Stimulated activated naive B cell treated with anti-CD40 and anti-IgM and Interleukin-4, amounts not matched to agents 10 μg/mL and 1 μg/mL and 100 μg/mL, for 72 hours (primary cell): ENCODE measurements at regions not wholly inside any gene's neighbourhood (a gene's known extent, or its start where the extent isn't known, plus 50 kb on each side); places are given as distances from the start of the nearest gene placed in this dataset.

Experiments
- ATAC-seq, 2 donors: fragments of 150-1000 bp; cut with Tn5 transposase; replicated peaks; 2 replicates each; pipeline ENCODE4 v1.10.0; 2021; ENCODE audit warnings: moderate library complexity in 1 of 2
- DNase-seq: peaks from one replicate; pipeline ENCODE4 v3.0.0; 2021
- H3K27ac Mint-ChIP-seq: one replicate; pipeline ENCODE4 v1.8.0; 2022; ENCODE audit warnings: mild to moderate bottlenecking, mixed read lengths
- H3K27me3 Mint-ChIP-seq, 2 donors: one replicate each; pipeline ENCODE4 v1.8.0; 2022; ENCODE audit warnings: mixed read lengths in 2 of 2
- H3K36me3 Mint-ChIP-seq, 2 donors: one replicate each; pipeline ENCODE4 v1.8.0; 2022; ENCODE audit warnings: mixed read lengths in 2 of 2, mild to moderate bottlenecking in 1 of 2
- H3K4me1 Mint-ChIP-seq, 2 donors: one replicate each; pipeline ENCODE4 v1.8.0; 2022; ENCODE audit warnings: mixed read lengths in 2 of 2, mild to moderate bottlenecking in 1 of 2
- H3K4me3 Mint-ChIP-seq, 2 donors: one replicate each; pipeline ENCODE4 v1.8.0; 2022; ENCODE audit warnings: mild to moderate bottlenecking in 2 of 2, mixed read lengths in 2 of 2, moderate library complexity in 1 of 2
- H3K9me3 Mint-ChIP-seq, 2 donors: one replicate each; pipeline ENCODE4 v1.8.0; 2022; ENCODE audit warnings: mixed read lengths in 2 of 2, mild to moderate bottlenecking in 1 of 2

DNA sequence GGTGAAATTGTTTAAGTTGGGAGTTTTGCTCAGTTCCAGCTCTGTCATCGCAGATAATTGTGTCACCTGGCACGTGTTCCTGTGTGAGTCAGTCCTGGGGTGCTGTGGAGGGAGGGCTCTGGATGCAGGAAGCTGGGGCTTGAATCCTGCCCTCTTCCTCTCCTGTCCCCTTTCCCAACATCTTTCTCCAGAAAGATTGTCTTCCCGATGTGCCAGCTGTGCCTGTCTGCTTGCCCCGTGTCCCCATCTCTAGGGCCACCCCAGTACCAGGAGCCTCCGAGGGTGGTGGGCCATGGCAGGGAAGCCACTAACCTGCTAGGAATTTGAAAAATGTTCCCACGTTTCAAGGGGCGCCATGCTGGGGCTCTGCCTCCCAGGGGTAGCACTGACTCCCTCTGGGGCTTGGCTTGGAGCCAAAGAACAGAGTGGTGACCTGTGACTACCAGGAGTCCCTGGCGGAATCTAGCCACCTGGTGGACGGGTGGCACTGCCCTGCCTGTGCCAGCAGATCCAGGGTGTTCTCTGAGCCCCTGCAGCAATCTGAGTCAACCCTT lies 198.1 kb downstream of the ENGASE start:
- Mint-ChIP-seq H3K4me1 (peaks cover 0 to 7% of the 10 kb centered on the region in 2 donors), H3K27ac (no peak overlapping the region), H3K36me3 (no peaks in the 10 kb centered on the region), H3K4me3 (no peak overlapping the region), H3K9me3 (no peaks in the 10 kb centered on the region), H3K27me3 (peaks cover 50 to 51% of the 10 kb centered on the region in 2 donors)
- DNase-seq, result no peak
- ATAC-seq, result no peak

DNA sequence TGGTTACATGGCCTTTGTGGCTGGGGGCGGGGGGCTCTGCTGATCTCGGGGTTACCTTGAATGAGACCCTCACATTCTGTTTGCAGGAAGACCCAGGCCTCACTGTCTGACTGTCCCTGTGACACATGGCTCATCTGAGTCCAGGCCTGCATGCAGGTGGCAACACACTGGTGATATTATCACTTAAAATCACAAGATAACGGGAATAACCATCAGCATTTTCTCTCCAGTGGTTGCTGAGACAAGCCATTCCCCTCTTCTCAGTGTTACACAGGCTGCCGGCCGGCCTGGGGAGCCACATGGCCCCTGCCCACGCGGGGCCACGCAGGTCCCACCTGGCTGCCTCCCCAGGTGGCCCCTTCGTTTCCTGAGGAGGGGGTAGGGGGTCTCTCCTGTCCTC lies 197.6 kb downstream of the ENGASE start:
- H3K4me3 Mint-ChIP-seq, result no peak overlapping the region
- H3K27ac Mint-ChIP-seq, result no peak overlapping the region
- ATAC-seq (no peak), DNase-seq (no peak)
- no peaks in the 10 kb centered on the region for H3K9me3 Mint-ChIP-seq
- H3K36me3 Mint-ChIP-seq, result no peaks in the 10 kb centered on the region
- peaks cover 0 to 7% of the 10 kb centered on the region in 2 donors for H3K4me1 Mint-ChIP-seq
- peaks cover 51 to 55% of the 10 kb centered on the region in 2 donors for H3K27me3 Mint-ChIP-seq

DNA sequence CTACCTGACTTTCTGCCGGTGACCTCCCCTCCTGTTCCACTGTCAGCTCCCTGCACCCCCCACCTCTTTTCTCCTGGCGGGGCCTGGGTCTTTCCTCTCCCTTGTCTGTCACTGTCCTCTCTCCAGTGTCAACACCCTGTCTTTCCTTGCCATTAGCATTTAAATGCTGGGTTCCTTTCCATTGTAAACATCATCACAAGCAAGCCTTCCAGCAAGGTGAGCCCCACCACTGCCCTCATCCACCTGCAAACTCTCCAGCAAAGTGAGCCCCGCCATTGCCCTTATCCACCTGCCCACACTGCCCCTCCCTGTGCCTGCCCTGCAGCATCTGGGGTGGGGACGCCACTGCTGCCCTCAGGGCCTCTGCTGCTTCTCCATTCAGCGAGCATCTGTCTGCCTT lies 195.0 kb downstream of the ENGASE start:
- peaks cover 0 to 3% of the 10 kb centered on the region in 2 donors for H3K4me1 Mint-ChIP-seq
- DNase-seq (no peak), ATAC-seq (no peak)
- no peaks in the 10 kb centered on the region for H3K36me3 Mint-ChIP-seq
- H3K27ac Mint-ChIP-seq, result peak overlapping the region; percentile 44
- H3K9me3 Mint-ChIP-seq, result no peaks in the 10 kb centered on the region
- peaks cover 45 to 52% of the 10 kb centered on the region in 2 donors for H3K27me3 Mint-ChIP-seq
- H3K4me3 Mint-ChIP-seq, result no peak overlapping the region

DNA sequence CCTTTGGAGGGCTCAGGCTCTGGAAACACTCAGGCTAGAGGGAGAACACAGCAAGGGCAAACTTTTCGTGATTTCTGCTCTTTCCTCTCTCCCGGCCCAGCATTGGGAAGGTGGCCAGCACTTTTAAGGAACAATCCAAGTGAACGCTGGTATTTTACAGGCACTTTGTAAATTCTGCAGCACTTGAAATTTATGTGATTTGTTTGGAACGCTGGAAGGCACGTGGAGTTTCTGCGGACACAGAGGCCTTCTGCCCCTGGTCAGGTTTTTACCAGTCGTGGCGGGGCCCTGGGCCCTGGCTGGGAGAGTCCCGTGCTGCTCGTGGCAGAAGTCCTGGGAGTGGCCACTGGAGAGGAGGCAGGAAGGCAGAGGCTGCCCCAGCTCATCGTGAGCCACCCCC lies 188.6 kb downstream of the ENGASE start:
- no peak overlapping the region for H3K4me3 Mint-ChIP-seq
- H3K9me3 Mint-ChIP-seq, result no peaks in the 10 kb centered on the region
- peaks cover 14 to 24% of the 10 kb centered on the region in 2 donors for H3K27me3 Mint-ChIP-seq
- no peak overlapping the region for H3K27ac Mint-ChIP-seq
- ATAC-seq (no peak), DNase-seq (no peak)
- no peaks in the 10 kb centered on the region for H3K4me1 Mint-ChIP-seq
- H3K36me3 Mint-ChIP-seq, result no peaks in the 10 kb centered on the region

DNA sequence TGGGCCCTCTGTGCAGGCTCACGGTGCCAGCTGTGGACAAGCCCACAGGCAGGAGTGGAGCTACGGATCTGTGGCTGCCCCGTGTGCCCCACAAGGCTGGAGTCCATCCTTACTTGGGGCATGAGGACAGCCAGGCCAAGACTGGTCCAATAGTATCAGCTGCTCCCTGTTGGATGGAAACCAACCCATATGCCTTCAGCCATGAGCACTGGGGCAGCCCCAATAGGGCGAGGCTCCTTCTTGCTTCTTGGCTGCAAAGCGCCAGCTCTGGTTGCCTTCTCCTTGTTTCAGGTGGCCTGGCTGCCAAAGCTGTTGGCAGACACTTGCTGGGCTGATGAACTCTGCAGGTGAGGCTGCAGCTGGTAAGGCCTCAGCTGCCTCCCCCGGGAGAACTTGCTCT lies 188.0 kb downstream of the ENGASE start:
- Mint-ChIP-seq H3K27ac (no peak overlapping the region), H3K4me3 (no peak overlapping the region), H3K4me1 (no peaks in the 10 kb centered on the region), H3K9me3 (no peaks in the 10 kb centered on the region), H3K27me3 (peaks cover 9 to 20% of the 10 kb centered on the region in 2 donors), H3K36me3 (no peaks in the 10 kb centered on the region)
- ATAC-seq (peak in 1 of 2 donors; percentile 25), DNase-seq (no peak)

DNA sequence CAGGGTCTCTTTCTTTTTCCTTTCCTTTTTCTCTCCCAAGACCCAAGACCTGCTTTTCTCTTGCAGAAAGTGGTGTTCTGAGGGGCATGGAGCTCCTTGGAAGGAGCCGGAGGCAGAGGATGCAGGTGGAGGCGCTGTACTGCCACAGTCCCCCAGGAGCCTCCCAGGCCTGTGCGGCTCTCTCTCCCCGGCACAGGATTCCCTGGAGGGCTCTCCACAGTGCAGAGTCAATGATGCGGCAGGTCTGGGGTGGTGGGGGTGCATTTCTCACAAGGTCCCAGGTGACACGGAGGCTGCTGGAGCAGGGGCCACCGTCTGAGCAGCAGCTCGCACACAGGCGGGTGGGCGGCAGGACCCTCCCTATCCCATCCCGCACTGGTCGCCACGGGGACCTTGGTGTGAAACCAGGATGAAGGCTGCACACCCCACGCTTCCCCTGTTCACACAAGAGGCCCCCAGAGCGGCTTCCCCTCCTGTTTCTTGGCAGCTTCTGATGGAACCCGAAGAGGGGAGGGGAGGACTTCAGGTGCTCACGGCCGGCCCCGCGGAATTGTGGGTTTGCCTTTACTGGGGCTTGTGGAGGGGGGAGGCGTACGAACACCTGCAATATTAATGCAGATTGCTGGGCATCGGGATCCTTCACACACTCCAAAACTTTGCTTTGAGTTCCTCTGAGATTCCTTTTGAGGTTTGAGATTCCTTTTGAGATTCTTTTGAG lies 186.9 kb downstream of the ENGASE start:
- no peak overlapping the region for H3K27ac Mint-ChIP-seq
- ATAC-seq (no peak), DNase-seq (no peak)
- peaks cover 6 to 24% of the 10 kb centered on the region in 2 donors for H3K27me3 Mint-ChIP-seq
- no peaks in the 10 kb centered on the region for H3K4me1 Mint-ChIP-seq
- H3K36me3 Mint-ChIP-seq, result no peaks in the 10 kb centered on the region
- H3K4me3 Mint-ChIP-seq, result no peak overlapping the region
- H3K9me3 Mint-ChIP-seq, result no peaks in the 10 kb centered on the region

DNA sequence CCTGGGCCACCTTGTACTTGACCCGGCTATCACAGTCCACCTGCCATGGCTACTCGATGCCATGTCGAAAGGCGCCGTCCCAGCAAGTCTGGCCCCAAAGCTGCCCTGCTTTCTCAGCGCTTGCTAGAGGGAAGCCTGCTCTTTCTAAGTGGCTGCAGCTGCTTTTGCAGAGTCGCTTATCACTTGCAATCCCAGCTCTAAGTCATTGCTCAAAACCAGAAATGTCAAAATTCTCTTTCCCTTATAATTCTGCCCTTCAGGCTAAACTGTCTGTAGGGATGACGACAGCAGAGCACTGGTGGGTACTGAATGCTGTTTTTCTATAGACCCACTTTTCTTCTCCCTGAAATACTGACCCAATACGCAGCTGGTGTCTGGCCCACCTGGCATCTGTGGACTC lies 184.2 kb downstream of the ENGASE start:
- Mint-ChIP-seq H3K4me3 (no peak overlapping the region), H3K36me3 (no peaks in the 10 kb centered on the region), H3K27me3 (peaks cover 21 to 33% of the 10 kb centered on the region in 2 donors), H3K27ac (no peak overlapping the region), H3K9me3 (no peaks in the 10 kb centered on the region), H3K4me1 (no peaks in the 10 kb centered on the region)
- no peak for ATAC-seq
- no peak for DNase-seq

DNA sequence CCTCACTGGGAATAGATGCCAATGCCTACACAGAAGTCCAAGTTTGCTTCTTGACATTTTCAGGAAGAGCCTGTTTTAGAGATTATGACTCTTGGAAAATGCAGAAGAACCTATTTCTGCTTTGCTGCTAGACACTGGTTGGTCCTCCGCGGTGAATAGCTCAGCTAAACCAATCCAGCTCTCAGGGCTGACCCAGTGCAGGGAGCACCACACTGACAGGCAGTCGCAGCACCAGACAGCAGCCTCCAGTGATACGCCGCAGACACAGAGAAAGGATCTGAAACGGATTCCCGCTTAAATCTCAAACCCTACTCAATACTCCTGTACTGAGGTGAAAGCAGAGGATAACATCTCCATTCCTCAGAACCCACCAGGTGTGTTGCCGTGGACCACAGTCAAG lies 183.4 kb downstream of the ENGASE start:
- Mint-ChIP-seq H3K27ac (no peak overlapping the region), H3K27me3 (peaks cover 22 to 41% of the 10 kb centered on the region in 2 donors), H3K9me3 (no peaks in the 10 kb centered on the region), H3K36me3 (no peaks in the 10 kb centered on the region), H3K4me1 (peaks cover 0 to 3% of the 10 kb centered on the region in 2 donors), H3K4me3 (no peak overlapping the region)
- no peak for ATAC-seq
- DNase-seq, result no peak

DNA sequence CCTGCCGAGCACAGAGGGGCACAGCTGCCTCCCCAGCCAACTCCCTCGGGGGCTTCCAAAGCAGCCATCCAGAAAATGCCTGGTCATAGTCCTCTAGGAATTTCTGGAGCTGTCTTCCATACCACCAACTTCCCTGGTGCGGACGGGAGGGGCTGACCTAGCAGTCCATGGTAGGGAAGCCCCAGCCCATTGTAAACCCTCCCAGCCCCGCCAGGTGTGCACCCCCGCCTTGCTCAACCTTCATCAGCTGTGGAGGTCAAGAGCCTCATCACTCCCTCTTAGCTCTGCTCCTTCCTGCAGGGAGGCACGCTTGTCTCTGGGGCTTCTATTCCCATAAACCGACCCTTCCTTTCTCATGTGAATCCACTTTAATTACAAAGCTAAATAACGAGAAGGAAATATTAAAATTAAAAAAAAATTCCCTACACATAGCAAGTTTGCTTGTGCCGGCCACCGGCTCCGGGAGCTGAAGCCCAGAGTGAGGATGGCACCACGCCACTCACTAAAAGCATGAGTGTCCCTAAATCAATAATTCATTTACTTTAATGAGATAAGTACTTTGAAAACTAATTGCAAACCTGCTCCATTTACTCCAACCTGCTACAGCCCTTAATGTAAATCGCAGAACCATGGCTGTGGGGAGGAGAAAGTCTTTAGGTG lies 181.4 kb downstream of the ENGASE start:
- Mint-ChIP-seq H3K27ac (no peak overlapping the region), H3K4me3 (no peak overlapping the region), H3K36me3 (no peaks in the 10 kb centered on the region), H3K27me3 (peaks cover 41 to 55% of the 10 kb centered on the region in 2 donors), H3K4me1 (peaks cover 0 to 5% of the 10 kb centered on the region in 2 donors), H3K9me3 (no peaks in the 10 kb centered on the region)
- ATAC-seq (no peak), DNase-seq (no peak)

DNA sequence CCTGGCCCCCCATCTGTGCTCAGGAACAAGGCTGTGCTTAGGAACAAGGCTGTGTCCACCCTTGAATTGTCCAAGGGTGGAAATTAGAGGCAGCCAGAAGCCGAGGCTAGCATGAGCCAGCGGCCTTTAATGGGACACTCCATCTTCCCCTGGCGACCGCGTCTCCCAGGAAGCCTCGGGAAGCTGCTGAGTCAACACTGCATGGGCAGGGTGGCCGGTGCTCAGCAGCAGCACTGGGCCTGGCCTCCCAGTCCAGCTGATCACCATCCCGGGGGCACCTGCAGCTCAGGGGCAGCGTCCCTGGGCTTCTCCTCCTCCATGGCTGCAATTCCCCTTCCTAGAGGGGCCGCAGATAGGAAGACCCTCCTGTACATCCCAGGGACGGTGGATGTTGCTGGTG lies 180.8 kb downstream of the ENGASE start:
- no peak overlapping the region for H3K4me3 Mint-ChIP-seq

DNA sequence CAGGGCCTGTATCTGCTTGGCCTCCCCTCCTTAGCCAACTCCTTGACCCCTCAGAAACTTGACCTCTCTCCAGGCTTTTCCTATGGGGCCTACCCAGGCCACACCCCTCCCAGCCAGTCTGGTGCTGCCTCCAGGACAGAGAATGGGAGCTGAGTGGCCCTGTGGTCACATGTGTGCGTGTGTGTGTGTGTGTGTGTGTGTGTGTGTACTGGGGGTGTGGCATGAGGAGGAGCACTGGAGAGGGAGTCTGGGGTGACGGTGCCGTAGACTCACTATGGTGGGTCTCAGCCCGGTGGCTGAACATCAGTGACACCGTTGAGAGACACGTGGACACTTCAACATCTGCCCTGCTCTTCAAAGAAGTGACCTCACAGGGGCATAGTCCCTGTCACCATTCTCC lies 180.4 kb downstream of the ENGASE start:
- peaks cover 42 to 58% of the 10 kb centered on the region in 2 donors for H3K27me3 Mint-ChIP-seq
- no peak for DNase-seq
- H3K27ac Mint-ChIP-seq, result no peak overlapping the region

More for the DNA sequence above, 180.8 kb downstream of the ENGASE start:
- ATAC-seq, result no peak
- no peaks in the 10 kb centered on the region for H3K36me3 Mint-ChIP-seq
- no peak for DNase-seq
- no peak overlapping the region for H3K27ac Mint-ChIP-seq
- H3K4me1 Mint-ChIP-seq, result peaks cover 0 to 5% of the 10 kb centered on the region in 2 donors
- no peaks in the 10 kb centered on the region for H3K9me3 Mint-ChIP-seq
- peaks cover 42 to 58% of the 10 kb centered on the region in 2 donors for H3K27me3 Mint-ChIP-seq

DNA sequence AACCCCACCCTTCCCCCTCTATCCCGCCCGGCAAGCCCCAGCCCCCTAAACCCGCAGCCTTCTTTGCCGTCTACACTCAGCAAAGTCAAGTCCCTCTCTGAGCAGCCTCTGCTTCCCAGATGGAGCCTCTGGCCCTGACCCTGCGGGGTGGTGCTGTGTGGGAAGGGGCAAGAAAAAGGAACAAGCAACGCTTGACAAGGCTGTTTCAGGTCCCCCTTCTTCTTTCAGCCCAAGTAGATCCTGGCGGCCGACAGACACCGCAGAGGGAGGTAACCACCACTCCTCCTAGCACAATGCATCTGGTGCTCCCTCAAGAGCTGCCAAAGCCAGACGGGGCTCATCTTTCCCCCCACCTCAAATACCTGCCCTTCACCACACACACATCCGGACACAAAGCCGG lies 178.3 kb downstream of the ENGASE start:
- Mint-ChIP-seq H3K27ac (no peak overlapping the region), H3K27me3 (peaks cover 51 to 62% of the 10 kb centered on the region in 2 donors), H3K36me3 (no peaks in the 10 kb centered on the region), H3K9me3 (no peaks in the 10 kb centered on the region), H3K4me3 (no peak overlapping the region), H3K4me1 (peaks cover 0 to 5% of the 10 kb centered on the region in 2 donors)
- ATAC-seq, result peak in 1 of 2 donors; percentile 73
- DNase-seq, result no peak

More for the DNA sequence above, 180.4 kb downstream of the ENGASE start:
- no peak for ATAC-seq
- no peaks in the 10 kb centered on the region for H3K9me3 Mint-ChIP-seq
- no peak overlapping the region for H3K4me3 Mint-ChIP-seq
- no peaks in the 10 kb centered on the region for H3K36me3 Mint-ChIP-seq
- H3K4me1 Mint-ChIP-seq, result peaks cover 0 to 5% of the 10 kb centered on the region in 2 donors

DNA sequence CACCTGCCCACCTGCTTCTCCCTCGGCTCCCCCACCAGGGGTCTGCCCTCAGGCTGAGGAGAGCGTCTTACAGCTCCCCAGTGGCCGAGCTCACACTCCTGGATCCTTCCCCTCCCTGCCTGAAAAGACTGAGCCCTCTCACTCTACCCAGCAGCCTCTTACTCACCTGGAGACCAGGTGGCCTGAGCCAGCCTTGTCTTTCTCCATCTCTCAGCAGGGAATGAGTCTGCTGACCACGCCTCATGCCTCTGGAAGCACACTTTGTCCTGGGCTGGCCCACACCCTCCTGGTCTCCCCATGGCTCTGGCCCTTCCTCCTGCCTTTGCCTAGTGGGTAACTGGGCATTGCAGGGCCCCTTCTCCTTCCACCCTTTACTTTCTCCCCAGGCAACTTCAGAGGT lies 177.2 kb downstream of the ENGASE start:
- ATAC-seq (no peak), DNase-seq (no peak)
- Mint-ChIP-seq H3K4me1 (peaks cover 0 to 5% of the 10 kb centered on the region in 2 donors), H3K4me3 (no peak overlapping the region), H3K9me3 (no peaks in the 10 kb centered on the region), H3K36me3 (no peaks in the 10 kb centered on the region), H3K27me3 (peaks cover 51 to 59% of the 10 kb centered on the region in 2 donors), H3K27ac (no peak overlapping the region)

DNA sequence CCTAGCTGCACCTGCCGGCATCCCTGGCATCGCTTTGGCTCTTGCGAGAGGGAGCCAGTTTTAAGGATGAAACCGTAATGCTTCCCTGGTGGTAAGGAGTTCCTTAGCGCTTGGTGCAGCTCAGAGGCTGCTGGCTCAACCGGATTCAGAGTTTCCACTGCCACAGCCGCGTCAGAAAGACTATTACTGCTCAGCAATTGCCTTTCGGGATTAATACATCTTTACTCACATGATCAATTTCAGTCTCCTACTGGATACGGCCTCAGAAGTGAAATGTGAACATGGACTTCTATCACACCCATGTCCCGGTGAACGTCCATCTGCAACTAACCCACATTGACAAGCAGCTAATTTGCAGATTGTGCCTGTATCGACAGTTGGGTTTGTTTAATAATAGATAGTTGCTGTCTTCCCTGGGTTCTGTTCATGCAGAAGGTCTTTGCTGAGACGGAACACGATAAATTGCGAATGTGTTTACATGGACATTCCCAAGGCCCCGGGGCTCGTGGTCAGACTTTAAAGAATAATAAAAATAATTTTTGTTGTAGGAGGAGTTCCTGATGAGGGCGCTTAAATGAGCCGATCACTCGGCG lies 175.4 kb downstream of the ENGASE start:
- Mint-ChIP-seq H3K36me3 (no peaks in the 10 kb centered on the region), H3K9me3 (peaks cover 0 to 2% of the 10 kb centered on the region in 2 donors), H3K27ac (no peak overlapping the region), H3K4me1 (peaks cover 0 to 5% of the 10 kb centered on the region in 2 donors), H3K27me3 (peaks cover 50 to 54% of the 10 kb centered on the region in 2 donors), H3K4me3 (no peak overlapping the region)
- no peak for DNase-seq
- ATAC-seq, result no peak
